Epithelial cell of esophagus (primary cell): ENCODE measurements at regions not wholly inside any gene's neighbourhood (a gene's known extent, or its start where the extent isn't known, plus 50 kb on each side); places are given as distances from the start of the nearest gene placed in this dataset.

Experiments used
- DNase-seq: peaks from one replicate; pipeline ENCODE4 v3.0.0; 2010; ENCODE audit warnings: low read depth
- H3K4me3 ChIP-seq: 2 replicates; pipeline ENCODE4 v1.5.1; 2011; ENCODE audit warnings: mild to moderate bottlenecking, low read length, control low read depth
- CTCF ChIP-seq: IDR thresholded peaks from 2 replicates; pipeline ENCODE4 v1.5.1; 2011; ENCODE audit warnings: low read depth, mild to moderate bottlenecking, low read length, control low read depth, inconsistent platforms; ENCODE audit not compliant: insufficient read depth; ENCODE audit errors: missing control alignments

- no peak overlapping the region for H3K4me3 ChIP-seq
- no peak for DNase-seq
- TF ChIP-seq CTCF, result no peak
These were observed 245.7 kb upstream of the IRX2 start for GRCh38 chr5:2997179-2997578.

GRCh38 chr5:2996687-2997086, 245.2 kb upstream of the IRX2 start:
- no peak for DNase-seq
- no peak overlapping the region for H3K4me3 ChIP-seq
- TF ChIP-seq CTCF, result no peak

GRCh38 chr5:2996248-2996647, 244.8 kb upstream of the IRX2 start:
- no peak for TF ChIP-seq CTCF
- DNase-seq, result no peak
- H3K4me3 ChIP-seq, result no peak overlapping the region

- DNase-seq, result no peak
- no peak overlapping the region for H3K4me3 ChIP-seq
- no peak for TF ChIP-seq CTCF
These were observed 244.2 kb upstream of the IRX2 start for GRCh38 chr5:2995667-2996066.

GRCh38 chr5:2995035-2995434, 243.6 kb upstream of the IRX2 start:
- no peak for TF ChIP-seq CTCF
- no peak for DNase-seq
- H3K4me3 ChIP-seq, result no peak overlapping the region

GRCh38 chr5:2993771-2994170, 242.3 kb upstream of the IRX2 start:
- no peak overlapping the region for H3K4me3 ChIP-seq
- no peak for DNase-seq
- TF ChIP-seq CTCF, result no peak

- DNase-seq, result no peak
- TF ChIP-seq CTCF, result no peak
- no peak overlapping the region for H3K4me3 ChIP-seq
These were observed 241.8 kb upstream of the IRX2 start for GRCh38 chr5:2993301-2993700.
